Cardiac muscle cell (in vitro differentiated cells and primary cell): ENCODE measurements at regions not wholly inside any gene's neighbourhood (a gene's known extent, or its start where the extent isn't known, plus 50 kb on each side); places are given as distances from the start of the nearest gene placed in this dataset.

Experiments used
- DNase-seq, 2 donors: peaks; one replicate each; pipeline versions ENCODE4 v3.0.0 to v3.0.0-alpha.2; 2010 to 2017; ENCODE audit warnings: low read depth in 1 of 2, low spot score in 1 of 2
- H3K27ac ChIP-seq: fragments of 200-600 bp; sonication (generic); 2 replicates; pipeline ENCODE4 v1.5.1; 2016
- H3K27me3 ChIP-seq: fragments of 200-600 bp; sonication (generic); 2 replicates; pipeline ENCODE4 v1.6.0; 2016; ENCODE audit warnings: control low read depth
- H3K36me3 ChIP-seq: fragments of 200-600 bp; sonication (generic); 2 replicates; pipeline ENCODE4 v1.5.1; 2016; ENCODE audit warnings: control low read depth
- H3K4me1 ChIP-seq: fragments of 200-600 bp; sonication (generic); 2 replicates; pipeline ENCODE4 v1.8.1; 2017; ENCODE audit warnings: low read depth, mild to moderate bottlenecking, mixed run types
- H3K4me3 ChIP-seq: fragments of 200-600 bp; sonication (generic); 2 replicates; pipeline ENCODE4 v1.5.1; 2016; ENCODE audit warnings: mild to moderate bottlenecking
- H3K9me3 ChIP-seq: fragments of 200-600 bp; sonication (generic); 2 replicates; pipeline ENCODE4 v1.5.1; 2017; ENCODE audit warnings: low read depth, mild to moderate bottlenecking, control low read depth
- TF ChIP-seq, protein P1 (sequence below): IDR thresholded peaks from 2 replicates; pipeline ENCODE4 v1.5.1; 2012; ENCODE audit warnings: low read depth, mild to moderate bottlenecking, low read length

DNA sequence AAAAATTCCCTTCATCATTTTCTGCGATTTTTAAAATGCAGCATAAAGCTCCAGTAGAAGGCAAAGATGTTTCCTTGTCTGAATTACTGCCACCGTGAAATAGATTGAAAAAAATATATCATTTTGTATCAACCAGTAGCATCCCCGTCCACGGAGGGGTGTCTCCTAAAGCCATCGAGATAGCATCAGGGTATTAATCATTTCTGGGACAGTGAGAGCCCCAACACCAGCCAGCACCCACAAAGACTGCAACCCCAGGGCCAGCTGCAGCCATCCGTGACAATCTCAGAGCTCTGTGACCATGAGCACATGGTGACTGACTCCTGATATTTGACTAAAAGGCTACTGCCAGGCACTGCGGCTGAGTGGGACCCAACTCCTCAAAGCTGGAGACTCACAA lies 64.1 kb upstream of the SIX3 start:
- no peaks in the 10 kb centered on the region for H3K4me1 ChIP-seq
- no peaks in the 10 kb centered on the region for H3K9me3 ChIP-seq
- no peak for DNase-seq
- TF ChIP-seq, protein P1, sequence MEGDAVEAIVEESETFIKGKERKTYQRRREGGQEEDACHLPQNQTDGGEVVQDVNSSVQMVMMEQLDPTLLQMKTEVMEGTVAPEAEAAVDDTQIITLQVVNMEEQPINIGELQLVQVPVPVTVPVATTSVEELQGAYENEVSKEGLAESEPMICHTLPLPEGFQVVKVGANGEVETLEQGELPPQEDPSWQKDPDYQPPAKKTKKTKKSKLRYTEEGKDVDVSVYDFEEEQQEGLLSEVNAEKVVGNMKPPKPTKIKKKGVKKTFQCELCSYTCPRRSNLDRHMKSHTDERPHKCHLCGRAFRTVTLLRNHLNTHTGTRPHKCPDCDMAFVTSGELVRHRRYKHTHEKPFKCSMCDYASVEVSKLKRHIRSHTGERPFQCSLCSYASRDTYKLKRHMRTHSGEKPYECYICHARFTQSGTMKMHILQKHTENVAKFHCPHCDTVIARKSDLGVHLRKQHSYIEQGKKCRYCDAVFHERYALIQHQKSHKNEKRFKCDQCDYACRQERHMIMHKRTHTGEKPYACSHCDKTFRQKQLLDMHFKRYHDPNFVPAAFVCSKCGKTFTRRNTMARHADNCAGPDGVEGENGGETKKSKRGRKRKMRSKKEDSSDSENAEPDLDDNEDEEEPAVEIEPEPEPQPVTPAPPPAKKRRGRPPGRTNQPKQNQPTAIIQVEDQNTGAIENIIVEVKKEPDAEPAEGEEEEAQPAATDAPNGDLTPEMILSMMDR: no peak
- H3K4me3 ChIP-seq: no peak overlapping the region
- H3K36me3 ChIP-seq: no peaks in the 10 kb centered on the region
- no peaks in the 10 kb centered on the region for H3K27me3 ChIP-seq
- no peak overlapping the region for H3K27ac ChIP-seq

DNA sequence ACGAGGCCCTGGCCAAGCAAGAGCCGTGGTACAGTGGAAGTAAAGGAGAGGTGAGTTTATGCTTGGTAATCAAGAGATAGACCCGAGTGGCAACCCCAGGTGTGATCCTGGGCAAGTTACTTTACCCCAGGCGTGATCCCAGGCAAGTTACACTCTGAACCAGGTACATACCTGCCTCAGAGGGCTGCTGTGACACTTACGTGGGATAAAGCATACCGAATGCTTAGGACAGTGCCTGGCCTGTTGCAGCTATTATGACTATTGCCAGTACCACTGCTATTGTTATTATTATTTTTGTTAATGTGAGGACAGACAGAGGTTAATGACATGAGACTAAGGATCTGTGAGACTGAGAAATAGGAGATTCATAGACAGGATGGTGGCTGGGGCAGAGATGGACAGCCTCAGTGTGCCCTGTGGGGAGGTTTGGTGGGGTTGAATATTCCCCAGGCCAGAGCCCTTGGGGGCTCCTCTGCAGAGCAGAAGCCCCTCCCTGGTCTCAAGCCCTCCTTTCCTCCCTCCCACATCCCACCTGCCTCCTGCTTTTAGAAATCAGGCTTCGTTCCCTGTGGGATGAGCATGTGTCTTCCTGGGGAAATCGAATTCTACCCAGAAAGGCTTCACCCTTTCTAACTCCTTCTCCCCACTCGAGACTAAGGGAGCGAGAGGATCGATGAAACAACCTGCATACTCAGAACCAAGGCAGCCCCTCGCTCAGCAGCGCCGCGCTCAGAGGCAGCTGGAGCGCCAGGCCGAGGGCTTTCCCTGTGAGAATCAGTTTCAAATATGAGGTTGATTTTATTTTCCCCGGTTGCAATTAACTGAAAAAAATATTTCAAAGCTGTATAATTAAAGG lies 62.0 kb upstream of the SIX3 start:
- Histone ChIP-seq H3K9me3 (no peaks in the 10 kb centered on the region), H3K27ac (no peak overlapping the region), H3K27me3 (peaks cover 2% of the 10 kb centered on the region), H3K4me3 (no peak overlapping the region), H3K4me1 (no peaks in the 10 kb centered on the region), H3K36me3 (no peaks in the 10 kb centered on the region)
- TF ChIP-seq, protein P1: no peak
- no peak for DNase-seq

DNA sequence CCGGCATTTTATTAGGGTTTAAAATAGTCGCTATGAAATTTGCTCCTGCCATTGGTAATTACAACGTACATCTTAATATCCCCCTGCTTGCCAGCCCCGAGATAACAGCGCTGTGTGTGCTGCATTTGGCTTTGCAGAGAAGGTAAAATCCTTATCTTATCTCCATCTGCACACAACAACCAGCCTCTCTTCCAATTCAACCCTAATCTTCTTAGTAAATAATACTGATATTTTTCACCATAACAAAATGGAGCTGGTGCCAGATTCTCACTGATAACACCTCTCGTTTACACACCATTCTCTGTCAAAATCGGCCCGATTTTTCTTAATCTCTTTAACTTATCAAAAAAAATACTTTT lies 61.4 kb upstream of the SIX3 start:
- H3K9me3 ChIP-seq: no peaks in the 10 kb centered on the region
- no peaks in the 10 kb centered on the region for H3K4me1 ChIP-seq
- H3K4me3 ChIP-seq: no peak overlapping the region
- no peak for DNase-seq
- no peak overlapping the region for H3K27ac ChIP-seq
- H3K36me3 ChIP-seq: no peaks in the 10 kb centered on the region
- TF ChIP-seq, protein P1: no peak
- peaks cover 2% of the 10 kb centered on the region for H3K27me3 ChIP-seq

DNA sequence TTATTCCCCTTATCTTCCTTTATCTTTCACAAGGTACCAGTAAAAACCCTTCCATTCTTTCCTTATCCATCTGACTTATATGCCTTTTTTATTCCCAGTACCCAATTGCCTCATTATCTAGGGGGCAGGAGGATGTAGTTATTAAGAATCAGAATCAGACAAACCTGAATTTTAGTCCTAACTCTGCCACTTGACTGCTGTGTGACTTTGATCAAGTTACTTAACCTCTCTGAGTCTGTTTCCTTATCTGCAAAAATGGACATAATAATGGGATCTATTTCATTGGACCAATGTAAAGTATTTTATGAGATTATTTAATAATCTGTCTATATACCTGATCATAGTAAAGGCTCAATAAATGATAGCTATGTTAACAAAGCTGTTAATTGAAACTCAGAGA lies 59.6 kb upstream of the SIX3 start:
- TF ChIP-seq, protein P1: no peak
- peaks cover 2% of the 10 kb centered on the region for H3K27me3 ChIP-seq
- no peak for DNase-seq
- no peaks in the 10 kb centered on the region for H3K4me1 ChIP-seq
- no peaks in the 10 kb centered on the region for H3K9me3 ChIP-seq
- H3K36me3 ChIP-seq: no peaks in the 10 kb centered on the region
- H3K27ac ChIP-seq: no peak overlapping the region
- H3K4me3 ChIP-seq: no peak overlapping the region

DNA sequence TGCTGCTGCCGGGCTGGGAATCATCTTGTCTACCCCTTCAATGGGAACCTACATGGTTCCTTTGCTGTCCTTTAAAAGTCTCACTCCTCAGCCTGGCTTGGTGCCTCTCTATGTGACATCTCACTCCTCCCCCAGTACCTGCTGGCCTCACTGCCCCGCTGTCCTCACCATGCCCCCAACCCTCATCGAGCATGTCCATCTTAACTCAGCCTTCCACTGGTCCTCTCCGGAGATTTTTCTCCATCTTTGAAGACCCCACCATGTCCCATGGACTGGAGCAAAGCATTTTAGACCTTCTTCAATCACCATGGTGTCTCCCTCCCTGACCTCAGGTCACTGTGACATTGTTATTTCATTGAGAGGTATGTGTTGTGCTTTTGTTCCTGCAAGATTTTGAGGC lies 58.1 kb upstream of the SIX3 start:
- Histone ChIP-seq H3K4me3 (no peak overlapping the region), H3K27me3 (peaks cover 2% of the 10 kb centered on the region), H3K36me3 (no peaks in the 10 kb centered on the region), H3K27ac (no peak overlapping the region), H3K4me1 (no peaks in the 10 kb centered on the region), H3K9me3 (no peaks in the 10 kb centered on the region)
- DNase-seq: no peak
- TF ChIP-seq, protein P1: no peak
